B cell (primary cell): ENCODE measurements at regions not wholly inside any gene's neighbourhood (a gene's known extent, or its start where the extent isn't known, plus 50 kb on each side); places are given as distances from the start of the nearest gene placed in this dataset.

Source experiments
- ATAC-seq: fragments of 200-7000 bp; cut with Tn5 transposase; one replicate; pipeline ENCODE4 v1.10.0; 2021; ENCODE audit warnings: low read depth, mild to moderate bottlenecking, moderate number of reproducible peaks, moderate library complexity
- CTCF ChIA-PET: fragments of 350-600 bp; sonication (Branson Sonifier 250); formaldehyde crosslinking; loops from one replicate; lab custom pipeline; 2021; ENCODE audit warnings: antibody characterized with exemption, inconsistent platforms; lab: Charles Lee
- POLR2A ChIA-PET: fragments of 350-600 bp; sonication (Branson Sonifier 250); formaldehyde crosslinking; loops from one replicate; lab custom pipeline; 2021; ENCODE audit warnings: antibody characterized with exemption; lab: Charles Lee
- DNase-seq: peaks from one replicate; pipeline ENCODE4 v3.0.0; 2013
- H2AFZ ChIP-seq: 2 replicates; pipeline ENCODE4 v1.6.1; 2012; ENCODE audit warnings: mild to moderate bottlenecking, low read depth, low read length; ENCODE audit not compliant: insufficient read depth, poor library complexity, severe bottlenecking
- H3K27ac ChIP-seq, 2 donors: 1 replicate in 1 of 2; 2 replicates in 1 of 2; pipeline ENCODE4 v1.5.1; 2012 to 2013; ENCODE audit warnings: low read length in 2 of 2, mild to moderate bottlenecking in 2 of 2, moderate library complexity in 1 of 2
- H3K27me3 ChIP-seq, 4 experiments: fragments of 200-600 bp in 1 of 4; sonication (generic) in 1 of 4; replicated peaks in 1 of 4; 1 replicate in 2 of 4; 2 replicates in 2 of 4; pipeline versions ENCODE4 v1.6.1 to v1.7.0; 2013 to 2016; ENCODE audit warnings: low read length in 3 of 4, mild to moderate bottlenecking in 2 of 4, mixed read lengths in 1 of 4, moderate library complexity in 1 of 4; ENCODE audit not compliant: insufficient read depth in 4 of 4, control insufficient read depth in 3 of 4; ENCODE audit errors: control extremely low read depth in 1 of 4
- H3K36me3 ChIP-seq, 2 experiments: replicated peaks in 1 of 2; 1 replicate in 1 of 2; 2 replicates in 1 of 2; pipeline versions ENCODE4 v1.6.1 to v1.7.1; 2013; ENCODE audit warnings: low read length in 1 of 2; ENCODE audit not compliant: insufficient read depth in 2 of 2, control insufficient read depth in 1 of 2; ENCODE audit errors: control extremely low read depth in 1 of 2, extremely low read depth in 1 of 2
- H3K4me1 ChIP-seq, 2 donors: fragments of 200-600 bp in 1 of 2; sonication (generic) in 1 of 2; 1 replicate in 1 of 2; 2 replicates in 1 of 2; pipeline versions ENCODE4 v1.5.1 to v1.6.1; 2013 to 2017; ENCODE audit warnings: low read length in 2 of 2; ENCODE audit not compliant: control insufficient read depth in 2 of 2, insufficient read depth in 2 of 2
- H3K4me2 ChIP-seq: replicated peaks from 2 replicates; pipeline ENCODE3; 2012; ENCODE audit warnings: mild to moderate bottlenecking, low read depth, low read length; ENCODE audit not compliant: poor library complexity, severe bottlenecking
- H3K4me3 ChIP-seq, 5 experiments: fragments of 200-600 bp in 1 of 5; sonication (generic) in 1 of 5; 1 replicate in 3 of 5; 2 replicates in 2 of 5; pipeline versions ENCODE4 v1.5.1 to v1.7.0; 2011 to 2016; ENCODE audit warnings: low read length in 4 of 5, mild to moderate bottlenecking in 4 of 5, low read depth in 2 of 5, control low read depth in 1 of 5, moderate library complexity in 1 of 5; ENCODE audit not compliant: insufficient read depth in 1 of 5; ENCODE audit errors: control extremely low read depth in 1 of 5, extremely low read depth in 1 of 5
- H3K79me2 ChIP-seq: fragments of 200-600 bp; sonication (generic); one replicate; pipeline ENCODE4 v1.6.0; 2016; ENCODE audit warnings: low read length; ENCODE audit not compliant: control insufficient read depth, insufficient read depth
- H3K9ac ChIP-seq: fragments of 200-600 bp; sonication (generic); 2 replicates; pipeline ENCODE4 v1.6.1; 2017; ENCODE audit warnings: mild to moderate bottlenecking, low read length, moderate library complexity
- H3K9me3 ChIP-seq, 3 donors: one replicate each; pipeline versions ENCODE4 v1.6.1 to v1.7.1; 2013; ENCODE audit warnings: low read length in 2 of 3; ENCODE audit not compliant: control insufficient read depth in 2 of 3, insufficient read depth in 1 of 3; ENCODE audit errors: control extremely low read depth in 1 of 3
- H4K20me1 ChIP-seq: 2 replicates; pipeline ENCODE4 v1.6.0; 2012; ENCODE audit warnings: mild to moderate bottlenecking, low read length; ENCODE audit not compliant: insufficient read depth, control insufficient read depth, poor library complexity, severe bottlenecking
- H3K27ac Mint-ChIP-seq: one replicate; pipeline ENCODE4 v1.8.0; 2021; ENCODE audit warnings: mixed read lengths
- H3K27me3 Mint-ChIP-seq: one replicate; pipeline ENCODE4 v1.8.0; 2021; ENCODE audit warnings: mixed read lengths
- H3K4me1 Mint-ChIP-seq: one replicate; pipeline ENCODE4 v1.8.0; 2021; ENCODE audit warnings: mixed read lengths
- H3K4me3 Mint-ChIP-seq: one replicate; pipeline ENCODE4 v1.8.0; 2021; ENCODE audit warnings: mixed read lengths
- H3K9me3 Mint-ChIP-seq: one replicate; pipeline ENCODE4 v1.8.0; 2022; ENCODE audit warnings: mixed read lengths; ENCODE audit not compliant: insufficient read depth
- CTCF ChIP-seq: fragments of 200-600 bp; IDR thresholded peaks from one replicate; pipeline ENCODE4 v1.8.0; 2022; ENCODE audit warnings: antibody characterized with exemption, mild to moderate bottlenecking
- EZH2 ChIP-seq: IDR thresholded peaks from 2 replicates; pipeline ENCODE4 v1.6.1; 2012; ENCODE audit warnings: borderline replicate concordance, low read depth, mild to moderate bottlenecking, moderate library complexity, low read length; ENCODE audit not compliant: insufficient read depth, poor library complexity, severe bottlenecking
- WGBS: methylation state at CpG from one replicate; pipeline ENCODE4 v1.1.5; 2013; ENCODE audit warnings: missing lambda C conversion rate; ENCODE audit not compliant: insufficient coverage; 5-methylcytosine and 5-hydroxymethylcytosine counted together
- intact Hi-C: fragments of 100-400 bp; cut with micrococcal nuclease; formaldehyde crosslinking; loops from one replicate; pipeline ENCODE4 v1.10.0; 2022

- Histone ChIP-seq H2AFZ (no peak overlapping the region), H3K27ac (no peak overlapping the region), H4K20me1 (no peaks in the 10 kb centered on the region), H3K4me3 (no peak overlapping the region), H3K4me2 (no peak overlapping the region), H3K79me2 (no peaks in the 10 kb centered on the region), H3K36me3 (no peaks in the 10 kb centered on the region), H3K4me1 (no peaks in the 10 kb centered on the region), H3K9me3 (no peaks in the 10 kb centered on the region), H3K9ac (no peak overlapping the region), H3K27me3 (no peaks in the 10 kb centered on the region)
- ChIA-PET POLR2A (no interaction called here), CTCF (no interaction called here)
- DNase-seq (no peak), ATAC-seq (no peak)
- intact Hi-C loops: no loop called here
- Mint-ChIP-seq H3K27me3 (peaks cover 18% of the 10 kb centered on the region), H3K9me3 (no peaks in the 10 kb centered on the region), H3K27ac (no peak overlapping the region), H3K4me3 (no peak overlapping the region), H3K4me1 (no peaks in the 10 kb centered on the region)
- 100% methylated on average over 5 of the region's 5 CpGs for WGBS
- no peak for TF ChIP-seq CTCF
- no peak for TF ChIP-seq EZH2
Measured at GRCh38 chr1:30172299-30172694, 551.1 kb downstream of the MATN1 start.

- H3K4me2 ChIP-seq: no peak overlapping the region
- WGBS: 91% methylated on average over 9 of the region's 9 CpGs
- TF ChIP-seq EZH2 (no peak), CTCF (no peak)
- H3K27me3 Mint-ChIP-seq: peaks cover 17% of the 10 kb centered on the region
- no peak overlapping the region for H3K4me3 ChIP-seq
- POLR2A ChIA-PET: no interaction called here
- no peak overlapping the region for H3K27ac Mint-ChIP-seq
- H3K9me3 Mint-ChIP-seq: no peaks in the 10 kb centered on the region
- H2AFZ ChIP-seq: no peak overlapping the region
- no peak overlapping the region for H3K27ac ChIP-seq
- no peaks in the 10 kb centered on the region for H3K27me3 ChIP-seq
- intact Hi-C loops: no loop called here
- H3K4me1 ChIP-seq: no peaks in the 10 kb centered on the region
- H3K4me1 Mint-ChIP-seq: no peaks in the 10 kb centered on the region
- no peak overlapping the region for H3K4me3 Mint-ChIP-seq
- no peaks in the 10 kb centered on the region for H3K79me2 ChIP-seq
- CTCF ChIA-PET: no interaction called here
- no peak for ATAC-seq
- no peak overlapping the region for H3K9ac ChIP-seq
- H3K36me3 ChIP-seq: no peaks in the 10 kb centered on the region
- H4K20me1 ChIP-seq: no peaks in the 10 kb centered on the region
- no peaks in the 10 kb centered on the region for H3K9me3 ChIP-seq
- no peak for DNase-seq
Measured at GRCh38 chr1:30171537-30172298, 551.7 kb downstream of the MATN1 start.
